COLO668 (cell line): ENCODE measurements at regions not wholly inside any gene's neighbourhood (a gene's known extent, or its start where the extent isn't known, plus 50 kb on each side); places are given as distances from the start of the nearest gene placed in this dataset.
"Not testable (repeated sequence)": the region's sequence is repeated elsewhere in the genome, so short reads cannot be mapped to it uniquely, and the experiment has no call there.

Experiments
- DNase-seq: peaks from one replicate; lab custom pipeline; 2025; ENCODE audit not compliant: unreplicated experiment; lab: John Stamatoyannopoulos, UW

GRCh38 chr2:61632276-61633169 lies 94.4 kb upstream of the XPO1 start:
- no peak for DNase-seq

- DNase-seq, result no peak
These were observed 93.2 kb upstream of the XPO1 start for GRCh38 chr2:61631321-61631720.

GRCh38 chr2:61626827-61627226 lies 88.7 kb upstream of the XPO1 start:
- DNase-seq, result no peak

- no peak for DNase-seq
These were observed 85.6 kb upstream of the XPO1 start for GRCh38 chr2:61623747-61624146.

- DNase-seq, result peak; percentile 58
These were observed 82.3 kb upstream of the XPO1 start for GRCh38 chr2:61620244-61621159.

GRCh38 chr2:61619561-61619960 lies 81.4 kb upstream of the XPO1 start:
- DNase-seq, result no peak

- no peak for DNase-seq
These were observed 79.5 kb upstream of the XPO1 start for GRCh38 chr2:61617610-61618009.

- DNase-seq, result no peak
These were observed 67.1 kb upstream of the XPO1 start for GRCh38 chr2:61605245-61605644.

- DNase-seq, result no peak
These were observed 66.3 kb upstream of the XPO1 start for GRCh38 chr2:61604433-61604832.

- not testable (repeated sequence) for DNase-seq
These were observed 60.5 kb upstream of the XPO1 start for GRCh38 chr2:61598515-61599156.

GRCh38 chr2:61597300-61598289 lies 59.4 kb upstream of the XPO1 start:
- no peak for DNase-seq

- DNase-seq, result not testable (repeated sequence)
These were observed 56.0 kb upstream of the XPO1 start for GRCh38 chr2:61594201-61594600.

GRCh38 chr2:61593648-61594047 lies 55.5 kb upstream of the XPO1 start:
- DNase-seq, result not testable (repeated sequence)

- no peak for DNase-seq
These were observed 52.1 kb upstream of the XPO1 start for GRCh38 chr2:61590214-61590613.

- DNase-seq, result no peak
These were observed 50.4 kb upstream of the XPO1 start for GRCh38 chr2:61588566-61588965.
